AG04450 (cell line): ENCODE measurements at regions not wholly inside any gene's neighbourhood (a gene's known extent, or its start where the extent isn't known, plus 50 kb on each side); places are given as distances from the start of the nearest gene placed in this dataset.

Experiments
- CTCF ChIA-PET: fragments of 300-600, 350-600 bp; formaldehyde crosslinking; extraction: SDS; loops from one replicate; lab custom pipeline; 2022; ENCODE audit warnings: antibody characterized with exemption, inconsistent platforms; lab: Charles Lee
- POLR2A ChIA-PET: fragments of 350-600 bp; formaldehyde crosslinking; extraction: SDS; loops from one replicate; lab custom pipeline; 2021; ENCODE audit warnings: antibody characterized with exemption, inconsistent platforms; lab: Yijun Ruan, JAX
- DNase-seq: peaks from one replicate; pipeline ENCODE4 v3.0.0-alpha.2; 2011; ENCODE audit warnings: low read depth, low spot score
- H3K27ac ChIP-seq: one replicate; pipeline ENCODE4 v1.5.1; 2012; ENCODE audit warnings: low read depth, low read length, control low read depth
- H3K27me3 ChIP-seq: one replicate; pipeline ENCODE4 v1.6.0; 2012; ENCODE audit warnings: low read length; ENCODE audit not compliant: control insufficient read depth, insufficient read depth
- H3K4me3 ChIP-seq: 2 replicates; pipeline ENCODE4 v1.5.1; 2011; ENCODE audit warnings: mild to moderate bottlenecking, low read depth, low read length, control low read depth
- H3K9me3 ChIP-seq: 2 replicates; pipeline ENCODE4 v1.5.1; 2012; ENCODE audit warnings: low read length; ENCODE audit not compliant: control insufficient read depth, insufficient read depth
- CTCF ChIP-seq: IDR thresholded peaks from 2 replicates; pipeline ENCODE4 v1.5.1; 2011; ENCODE audit warnings: low read depth, low read length, control low read depth, inconsistent platforms

GRCh38 chr11:23732026-23732425 lies 764.8 kb upstream of the LUZP2 start:
- peak; percentile 8 for DNase-seq
- no peak overlapping the region for H3K27ac ChIP-seq
- no peak overlapping the region for H3K4me3 ChIP-seq
- no peaks in the 10 kb centered on the region for H3K27me3 ChIP-seq
- TF ChIP-seq CTCF: no peak
- H3K9me3 ChIP-seq: peaks cover 7% of the 10 kb centered on the region; the same call in 1 of the 2 replicates
- ChIA-PET POLR2A (no interaction called here), CTCF (no interaction called here)

GRCh38 chr11:23746896-23747295 lies 750.0 kb upstream of the LUZP2 start:
- ChIA-PET POLR2A (no interaction called here), CTCF (no interaction called here)
- no peak overlapping the region for H3K27ac ChIP-seq

DNA sequence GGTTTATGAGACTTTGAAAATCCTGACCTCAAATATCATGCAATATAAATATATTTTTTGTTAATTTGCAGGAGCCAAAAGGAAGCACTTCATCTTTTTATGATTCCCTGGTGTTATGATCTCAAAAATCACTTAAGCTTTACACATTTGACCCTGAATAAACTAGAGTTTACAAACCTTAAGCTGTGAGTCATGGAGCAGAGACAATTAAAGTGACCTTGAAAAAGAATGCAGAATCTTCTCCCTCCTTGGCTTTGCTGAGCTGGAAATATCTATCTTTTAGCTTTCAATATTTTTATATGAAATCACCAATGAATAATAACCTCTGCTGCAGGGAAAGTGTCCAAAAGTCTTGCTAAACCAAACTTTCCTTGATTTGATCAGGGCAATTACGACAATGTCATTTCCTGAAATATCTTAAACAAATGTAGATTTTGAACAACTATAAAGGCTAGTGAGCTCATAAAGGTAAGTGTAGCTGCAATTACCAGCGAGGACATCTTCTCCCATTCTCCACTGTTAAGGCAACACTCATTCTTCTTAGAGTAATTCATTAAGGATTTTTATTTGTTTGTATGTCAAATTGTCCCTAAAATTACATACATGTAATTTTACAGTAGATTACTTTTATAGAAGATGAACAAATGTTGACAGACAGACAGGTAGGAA lies 747.0 kb upstream of the LUZP2 start:
- no peak overlapping the region for H3K4me3 ChIP-seq
- no peak for DNase-seq
- no peaks in the 10 kb centered on the region for H3K27me3 ChIP-seq
- POLR2A ChIA-PET: no interaction called here
- TF ChIP-seq CTCF: no peak
- H3K27ac ChIP-seq: no peak overlapping the region
- no peaks in the 10 kb centered on the region for H3K9me3 ChIP-seq
- CTCF ChIA-PET: no interaction called here

More at GRCh38 chr11:23746896-23747295, 750.0 kb upstream of the LUZP2 start:
- no peaks in the 10 kb centered on the region for H3K9me3 ChIP-seq
- H3K27me3 ChIP-seq: no peaks in the 10 kb centered on the region
- no peak for DNase-seq
- TF ChIP-seq CTCF: no peak
- no peak overlapping the region for H3K4me3 ChIP-seq

DNA sequence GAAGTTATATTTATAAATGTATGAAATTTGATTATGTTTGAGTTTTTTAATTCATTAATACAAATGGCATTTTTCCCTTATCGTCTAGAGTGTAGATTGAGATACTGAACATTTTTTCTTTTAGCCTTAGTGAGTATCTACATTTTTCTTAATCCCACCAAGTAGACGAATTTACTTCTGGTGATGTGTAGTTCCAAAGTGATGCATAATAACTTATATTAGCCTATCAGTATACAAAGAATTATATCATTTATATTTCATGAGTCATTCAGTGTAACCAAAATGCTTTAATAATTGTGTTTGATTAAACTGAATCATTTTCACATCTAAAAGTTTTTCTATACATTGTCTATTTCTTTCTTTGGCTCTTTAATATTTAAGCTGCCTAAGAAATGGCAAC lies 745.6 kb upstream of the LUZP2 start:
- no peak for DNase-seq
- Histone ChIP-seq H3K27ac (no peak overlapping the region), H3K4me3 (no peak overlapping the region), H3K9me3 (no peaks in the 10 kb centered on the region), H3K27me3 (no peaks in the 10 kb centered on the region)
- CTCF ChIA-PET: no interaction called here
- TF ChIP-seq CTCF: no peak
- POLR2A ChIA-PET: no interaction called here

- H3K9me3 ChIP-seq: no peaks in the 10 kb centered on the region; the same call in 1 of the 2 replicates
- H3K27me3 ChIP-seq: no peaks in the 10 kb centered on the region
- no peak for DNase-seq
- TF ChIP-seq CTCF: no peak
- H3K4me3 ChIP-seq: no peak overlapping the region
- no peak overlapping the region for H3K27ac ChIP-seq
- POLR2A ChIA-PET: no interaction called here
- CTCF ChIA-PET: no interaction called here
These were observed 741.8 kb upstream of the LUZP2 start for GRCh38 chr11:23755076-23755475.
